ELR (cell line): ENCODE measurements at regions not wholly inside any gene's neighbourhood (a gene's known extent, or its start where the extent isn't known, plus 50 kb on each side); places are given as distances from the start of the nearest gene placed in this dataset.
"Not testable (repeated sequence)": the region's sequence is repeated elsewhere in the genome, so short reads cannot be mapped to it uniquely, and the experiment has no call there.

Source experiments
- DNase-seq: peaks from one replicate; pipeline ENCODE4 v3.0.0-alpha.2; 2015; ENCODE audit warnings: low read depth

DNA sequence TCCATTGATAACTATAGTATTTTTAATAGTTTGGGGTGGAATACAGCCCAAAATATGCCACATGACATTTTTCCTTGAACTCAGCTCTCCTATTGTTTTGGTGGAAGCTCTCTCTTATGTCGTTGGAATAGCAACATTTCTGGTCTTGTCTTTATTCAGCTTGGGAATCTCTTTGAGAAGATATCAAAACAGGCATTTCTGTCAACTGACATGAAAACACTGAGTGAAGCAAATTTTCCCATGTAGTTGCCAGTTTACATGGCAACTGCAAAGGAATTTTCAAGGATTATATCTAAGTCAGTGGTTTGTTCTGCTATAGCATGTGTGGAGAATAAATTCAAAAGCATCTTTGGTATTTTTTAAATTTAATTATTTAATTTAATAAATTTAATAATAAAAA, 863.5 kb upstream of the CDH8 start:
- DNase-seq = no peak

DNA sequence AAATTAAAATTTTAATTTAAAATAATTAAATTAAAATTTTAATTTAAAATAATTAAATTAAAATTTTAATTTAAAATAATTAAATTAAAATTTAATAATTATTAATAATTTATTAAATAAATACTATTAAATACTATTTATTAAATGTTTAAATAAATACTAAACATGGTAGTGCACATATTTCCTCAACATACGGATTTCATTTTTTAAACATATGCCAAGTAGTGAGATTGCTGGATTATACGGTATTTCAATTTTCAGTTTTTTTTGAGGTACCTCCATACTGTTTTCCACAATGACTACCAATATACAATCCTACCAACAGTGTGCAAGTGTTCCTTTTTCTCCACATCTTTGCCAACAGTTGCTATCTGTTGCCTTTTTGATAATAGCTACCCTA, 852.9 kb upstream of the CDH8 start:
- no peak for DNase-seq

DNA sequence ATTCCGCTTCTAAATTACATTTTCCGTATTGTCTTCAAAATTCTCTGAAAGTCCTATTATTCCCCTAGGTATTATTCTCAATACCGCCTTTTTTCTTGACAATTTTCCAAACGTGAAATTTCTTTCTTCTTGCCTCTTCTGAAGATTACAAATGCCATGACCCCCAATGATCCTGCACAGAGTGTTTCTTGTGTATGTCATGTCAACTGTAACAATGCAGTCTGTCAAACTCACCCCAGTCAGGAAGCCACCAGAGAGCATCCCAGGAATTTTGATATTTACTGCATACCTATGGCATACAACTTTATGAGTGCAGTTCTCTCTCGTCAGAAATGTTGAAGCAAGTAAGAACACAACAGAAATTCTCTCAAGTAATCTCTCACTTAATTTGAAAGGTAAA, 847.3 kb upstream of the CDH8 start:
- DNase-seq = no peak

DNA sequence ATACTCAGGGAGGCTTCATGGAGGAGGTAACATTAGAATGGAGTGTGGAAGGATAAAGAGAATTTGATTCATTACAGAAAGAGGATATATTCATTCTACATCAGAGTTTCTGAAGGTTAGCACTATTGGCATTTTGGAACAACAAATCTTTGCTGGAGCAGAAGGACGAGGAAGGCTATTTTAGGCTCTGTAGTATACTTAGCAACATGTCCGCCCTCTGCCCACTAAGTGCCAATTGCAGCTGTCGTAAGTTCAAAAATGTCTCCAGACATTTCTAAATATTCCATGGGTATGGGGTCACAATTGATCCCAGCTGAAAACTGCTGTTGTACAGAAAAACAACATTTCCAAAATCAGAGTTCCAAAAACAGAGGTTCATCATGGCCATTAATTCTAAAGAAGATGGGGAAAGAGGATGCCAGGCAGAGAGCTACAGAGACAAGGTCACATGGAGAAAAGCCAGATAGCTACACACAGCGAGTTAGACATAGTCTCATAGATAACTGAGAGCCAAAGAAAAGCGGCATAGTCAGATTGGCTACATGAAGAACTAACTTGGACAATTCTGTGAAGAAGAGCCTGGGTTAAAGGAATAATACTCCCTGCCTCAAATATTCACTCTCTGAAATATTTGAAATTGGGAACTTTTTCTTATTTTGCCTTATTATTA, 846.4 kb upstream of the CDH8 start:
- no peak for DNase-seq

DNA sequence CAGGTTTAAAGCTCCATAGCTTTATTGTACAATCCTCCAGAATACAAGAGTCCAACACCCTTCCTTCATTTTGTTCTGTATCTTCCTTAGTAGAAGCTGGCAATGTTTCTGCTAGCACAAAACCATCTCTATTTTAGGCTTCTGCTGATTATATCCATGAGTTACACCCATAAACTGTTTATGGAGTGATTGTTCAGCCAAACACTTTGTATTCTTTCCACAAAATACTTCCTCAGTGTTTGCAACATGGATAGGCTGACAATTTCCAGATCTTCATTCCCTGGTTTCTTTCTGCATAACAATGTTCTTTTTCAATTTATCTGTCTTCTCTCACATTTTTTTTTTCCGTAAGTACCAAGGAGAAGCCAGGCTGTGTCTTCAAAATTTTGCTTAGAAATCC, 839.9 kb upstream of the CDH8 start:
- DNase-seq = no peak

DNA sequence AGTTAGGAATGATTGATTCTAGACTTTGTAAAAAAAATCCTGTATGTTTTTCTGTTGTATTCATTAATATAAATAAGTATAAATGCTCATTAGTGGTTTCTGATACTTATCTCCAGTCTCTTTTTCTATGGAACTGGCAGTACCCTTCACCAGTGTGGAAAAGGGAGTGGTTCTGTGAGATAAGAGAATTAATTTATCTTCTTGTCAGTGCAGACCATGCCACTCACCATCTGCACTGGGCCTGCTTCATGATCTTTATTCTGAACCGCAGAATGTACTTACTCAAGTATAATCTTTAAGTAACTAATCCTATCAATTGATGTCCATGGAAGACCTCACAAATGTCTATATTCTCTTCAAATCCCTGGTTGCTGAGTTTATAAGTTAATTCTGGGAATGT, 836.1 kb upstream of the CDH8 start:
- DNase-seq = no peak

DNA sequence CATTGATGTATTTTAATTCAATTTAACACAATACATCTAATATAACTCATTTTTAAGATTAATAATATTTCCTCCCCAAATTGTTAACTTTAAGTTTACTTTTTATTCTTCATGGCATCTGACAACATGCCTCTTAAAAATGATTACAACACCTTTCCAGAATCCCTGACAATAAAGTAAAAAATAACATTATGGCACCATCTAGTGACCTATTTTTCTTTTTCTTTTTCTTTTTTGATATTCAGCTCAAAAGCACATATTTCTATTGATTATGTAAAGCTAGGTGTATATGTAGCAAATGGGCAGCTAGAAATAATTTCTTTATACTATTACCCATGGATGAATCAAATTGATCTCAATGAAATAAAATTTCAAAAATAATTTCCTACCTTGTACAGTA, 834.3 kb upstream of the CDH8 start:
- DNase-seq = no peak

DNA sequence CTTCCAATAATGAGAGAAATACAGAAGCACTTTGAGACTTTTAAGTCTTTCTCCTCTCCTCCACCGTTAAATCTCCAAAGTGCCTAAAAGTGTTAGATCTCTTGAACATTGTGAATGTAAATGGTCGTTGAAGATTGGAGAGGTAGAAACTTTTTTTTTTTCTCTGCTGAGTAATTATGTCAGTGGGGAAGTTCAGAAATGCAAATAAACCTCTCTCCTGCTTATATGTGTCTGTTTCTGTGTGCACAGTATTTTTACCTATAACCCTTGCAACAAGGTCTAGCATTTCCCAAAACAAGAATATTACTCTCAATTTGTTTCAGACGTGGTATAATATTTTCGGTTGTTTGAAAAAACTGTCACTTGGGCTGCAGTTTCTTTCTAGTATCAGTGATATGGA, 833.6 kb upstream of the CDH8 start:
- no peak for DNase-seq

DNA sequence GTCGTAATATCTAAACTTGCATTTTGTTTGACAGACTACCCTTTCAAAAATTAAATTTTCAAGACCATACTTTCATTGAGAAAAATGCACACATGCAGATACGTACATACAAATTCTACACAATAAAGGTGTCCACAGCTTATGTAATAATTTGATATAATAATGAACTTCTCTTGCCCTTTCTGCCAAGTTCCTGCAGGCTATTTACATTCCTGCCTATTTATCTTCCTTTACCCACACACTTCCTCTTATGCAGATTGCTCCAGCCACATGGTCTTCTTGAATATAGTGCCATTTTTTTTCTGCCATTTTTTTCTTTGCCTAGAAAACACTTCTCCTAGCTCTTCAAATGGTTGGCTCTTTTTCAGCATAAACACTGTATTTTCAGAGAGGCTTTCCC, 826.9 kb upstream of the CDH8 start:
- DNase-seq = no peak

DNA sequence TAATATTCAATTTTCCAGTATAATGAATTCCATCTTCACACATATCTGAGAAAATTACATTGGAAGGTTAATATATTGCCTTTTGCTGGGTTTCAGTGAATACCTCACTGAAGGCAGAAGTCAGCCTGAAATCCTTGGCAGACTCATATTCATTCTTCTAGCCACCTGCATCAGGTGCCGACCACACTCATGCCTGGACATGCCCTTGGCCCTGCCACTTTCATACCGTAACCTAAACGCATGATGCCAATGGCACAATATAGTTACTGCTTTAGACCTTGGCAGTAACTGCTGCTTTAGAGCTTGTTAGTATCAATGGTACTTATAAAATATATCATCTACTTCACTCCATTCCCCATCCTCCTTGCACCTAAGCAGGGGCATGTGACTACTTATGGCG, 817.6 kb upstream of the CDH8 start:
- no peak for DNase-seq

DNA sequence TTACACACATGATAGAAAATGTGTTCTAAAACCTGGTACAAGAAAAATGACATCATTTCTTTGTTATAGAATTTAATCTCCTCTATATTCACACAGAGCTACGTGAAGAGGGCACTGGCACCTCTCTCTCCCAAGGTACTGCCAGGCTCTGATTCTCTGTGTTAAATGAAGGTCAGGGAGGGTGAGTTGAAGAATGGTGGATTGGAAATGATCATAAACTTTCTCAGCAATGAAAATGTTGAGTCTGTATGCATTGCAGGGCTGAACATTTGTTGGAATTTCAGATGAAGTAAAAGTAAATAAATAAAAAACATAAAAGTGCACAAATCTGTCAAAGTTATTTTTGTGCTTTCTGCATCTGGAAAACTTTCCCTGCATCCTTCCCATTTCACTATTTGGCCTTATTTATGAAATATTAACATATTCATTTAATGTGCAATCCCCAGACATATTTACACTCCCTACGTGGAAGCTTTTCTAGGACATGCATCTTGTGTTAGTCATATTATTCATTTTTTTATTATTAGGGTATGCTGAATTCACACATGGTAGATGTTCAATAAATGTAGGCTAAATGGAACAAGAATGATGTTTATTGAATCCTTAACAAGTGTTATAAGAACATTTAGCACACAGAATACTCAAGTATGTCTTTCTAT, 810.3 kb upstream of the CDH8 start:
- DNase-seq = no peak

DNA sequence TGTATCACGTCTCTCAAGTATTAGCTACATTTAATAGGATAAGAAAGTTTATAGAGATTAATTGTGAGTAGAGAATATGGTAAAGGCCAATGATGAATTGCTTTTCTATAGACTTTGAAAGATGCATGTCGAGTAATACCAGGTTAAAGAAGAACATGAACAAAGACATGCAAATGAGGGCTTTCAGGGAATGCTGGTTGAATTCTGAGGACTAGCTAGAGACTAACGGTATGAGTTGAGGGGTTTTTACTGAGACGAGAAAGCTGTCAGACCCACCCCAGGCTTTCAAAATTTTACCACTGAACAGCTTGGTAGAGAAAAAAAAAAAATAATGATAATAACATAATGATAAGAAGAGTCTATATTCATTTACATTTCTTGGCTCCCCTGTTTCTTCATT, 796.0 kb upstream of the CDH8 start:
- no peak for DNase-seq

DNA sequence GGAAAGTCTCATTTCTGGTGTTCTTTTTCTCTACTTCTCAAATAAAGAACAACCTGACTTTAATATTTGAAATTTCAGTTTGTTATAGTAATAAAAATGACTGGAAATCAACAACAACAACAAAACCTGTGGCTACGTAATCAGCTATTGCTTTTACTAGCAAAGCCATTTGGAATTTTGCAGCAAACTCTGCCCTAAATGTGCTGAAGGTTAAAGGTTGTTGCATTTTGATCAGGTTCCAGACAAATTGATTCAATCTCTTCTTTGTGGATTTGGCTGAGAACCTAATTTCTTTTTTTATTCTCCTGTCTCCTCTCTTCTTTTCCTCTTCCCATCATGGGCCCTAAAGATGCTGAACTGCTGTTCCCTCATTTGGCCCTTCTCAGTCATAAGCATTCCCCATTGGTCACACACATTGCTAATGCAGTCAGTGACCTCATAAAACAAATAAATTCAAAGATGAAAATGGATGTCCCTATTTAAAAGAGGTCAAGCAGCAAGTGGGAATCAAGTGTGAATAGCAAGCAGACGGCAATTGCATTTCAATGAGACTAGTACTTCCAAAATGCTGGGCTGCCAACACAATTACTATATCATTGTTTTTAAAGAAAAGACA, 795.1 kb upstream of the CDH8 start:
- no peak for DNase-seq

DNA sequence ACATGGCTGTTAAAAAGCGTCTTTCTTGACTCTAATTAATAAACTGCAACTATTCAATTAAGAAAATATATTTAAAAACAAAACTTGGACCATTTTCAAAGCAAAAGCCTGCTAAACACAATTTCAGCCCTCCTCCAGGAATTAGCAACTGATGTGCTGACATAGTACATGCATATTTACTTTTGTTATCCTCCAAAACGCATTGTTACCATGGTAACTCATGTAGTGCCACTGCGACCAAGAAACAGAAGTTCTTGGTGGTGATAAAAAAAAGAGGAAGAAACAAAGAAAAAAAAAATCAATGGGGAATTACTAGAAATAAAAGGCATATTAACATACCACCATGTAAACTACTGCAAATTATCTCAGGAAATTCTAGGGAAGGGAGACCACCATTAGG, 793.4 kb upstream of the CDH8 start:
- no peak for DNase-seq

DNA sequence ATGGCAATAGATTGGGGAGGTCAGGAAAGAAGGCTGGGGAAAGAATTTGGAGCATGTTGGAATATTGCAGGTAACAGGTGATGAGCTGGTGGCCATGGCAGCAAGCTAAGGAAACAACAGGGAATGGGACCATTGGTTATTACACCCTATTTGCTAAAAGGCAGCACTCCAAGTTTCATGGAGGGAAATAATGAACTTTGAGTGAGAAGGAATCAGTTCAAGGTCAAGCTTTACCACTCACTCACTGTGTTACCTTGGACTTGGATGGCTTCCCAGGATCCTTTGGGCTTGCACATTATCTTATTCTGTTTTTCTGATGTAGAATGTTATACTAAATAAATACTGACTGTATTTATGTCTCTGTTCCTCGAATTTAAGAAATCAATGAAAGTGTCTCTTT, 792.8 kb upstream of the CDH8 start:
- DNase-seq = no peak

DNA sequence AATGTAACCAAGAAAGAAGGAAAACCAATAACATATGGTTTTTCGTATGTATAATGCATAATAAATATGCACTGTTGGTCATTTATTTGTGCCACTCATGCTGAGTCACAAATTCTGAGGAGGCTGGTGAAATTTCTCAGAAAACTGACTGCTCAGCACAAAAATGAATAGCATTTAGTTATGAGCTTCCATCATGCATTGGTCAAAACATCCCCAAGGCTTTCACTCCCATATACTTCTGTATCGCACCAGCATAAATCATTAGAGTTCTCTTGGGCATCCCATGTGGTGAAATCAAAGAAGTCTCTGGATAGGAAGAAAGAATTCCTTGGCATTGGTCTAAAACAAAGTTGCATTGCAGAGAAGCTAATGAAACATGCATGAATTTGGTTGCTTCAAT, 785.6 kb upstream of the CDH8 start:
- DNase-seq = no peak

DNA sequence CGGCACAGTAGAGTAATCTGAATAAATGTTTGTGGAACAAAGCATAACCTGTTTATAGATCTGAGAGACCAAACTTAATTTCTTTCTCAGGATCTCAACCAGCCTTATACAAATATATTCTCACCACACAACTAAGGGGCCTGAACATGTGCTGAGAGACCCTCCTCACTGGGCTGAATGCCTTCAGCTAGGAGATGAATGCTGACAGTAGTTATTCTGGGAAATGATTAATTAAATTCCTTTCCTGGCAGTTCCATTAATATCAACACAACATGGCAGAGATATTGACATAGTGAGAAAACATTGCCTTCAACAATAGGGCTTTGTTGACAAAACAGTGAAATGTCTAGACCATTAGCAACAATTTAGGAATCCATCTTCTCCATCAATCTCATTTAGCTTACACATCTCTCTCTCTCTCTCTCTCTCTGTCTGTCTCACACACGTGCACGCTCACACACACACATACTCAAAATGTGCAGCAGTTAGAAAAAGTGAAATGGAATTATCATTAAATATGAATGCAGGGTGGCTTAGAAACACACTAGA, 780.8 kb upstream of the CDH8 start:
- no peak for DNase-seq

DNA sequence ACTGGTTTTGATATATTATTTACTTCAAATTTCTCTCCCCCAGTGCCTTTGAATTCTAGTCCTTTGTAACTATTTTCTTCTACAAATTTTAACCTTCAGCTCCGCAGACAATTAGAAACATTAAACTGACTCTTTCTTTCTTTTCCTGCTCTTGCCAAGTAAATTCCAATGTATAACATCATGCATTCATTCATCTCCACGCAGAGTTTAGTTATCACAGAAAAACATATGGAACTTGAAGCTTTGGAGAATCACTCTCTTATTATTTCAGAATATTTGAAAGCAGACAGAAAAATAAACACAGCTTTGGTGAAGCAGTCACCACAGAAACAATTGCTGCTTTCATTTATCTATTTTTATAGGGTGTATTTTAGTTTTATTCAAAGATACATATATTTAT, 778.7 kb upstream of the CDH8 start:
- DNase-seq = no peak

DNA sequence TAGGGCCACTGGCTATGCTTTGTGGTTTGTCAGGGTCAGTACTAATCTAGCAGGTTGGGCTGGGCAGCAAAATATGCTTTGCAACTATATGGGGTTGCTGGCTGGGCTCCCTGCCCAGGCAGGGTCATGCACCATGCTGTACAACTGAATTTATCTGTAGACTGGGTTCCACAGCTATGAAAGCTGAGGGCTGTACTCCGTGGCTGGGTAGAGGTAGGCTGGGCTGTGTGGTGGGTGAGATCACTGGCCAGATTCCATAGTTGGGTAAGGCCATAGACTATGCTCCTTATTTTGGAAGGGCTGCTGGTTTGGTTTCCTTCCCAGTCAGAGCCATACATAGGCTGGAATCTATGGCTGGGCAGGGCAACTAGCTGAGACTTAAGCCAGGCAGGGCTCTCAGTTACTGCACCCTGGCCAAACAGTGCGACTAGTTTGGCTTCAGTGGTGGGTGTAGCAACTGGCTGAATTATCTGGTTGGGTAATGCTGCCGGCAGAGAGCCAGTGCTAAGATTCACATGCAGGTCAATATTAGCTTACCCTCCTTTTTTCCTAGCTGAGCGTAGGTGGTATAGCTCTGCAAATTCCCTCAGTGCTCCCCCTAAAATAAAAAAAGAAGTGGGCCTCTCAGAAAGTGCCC, 769.1 kb upstream of the CDH8 start:
- no peak for DNase-seq

DNA sequence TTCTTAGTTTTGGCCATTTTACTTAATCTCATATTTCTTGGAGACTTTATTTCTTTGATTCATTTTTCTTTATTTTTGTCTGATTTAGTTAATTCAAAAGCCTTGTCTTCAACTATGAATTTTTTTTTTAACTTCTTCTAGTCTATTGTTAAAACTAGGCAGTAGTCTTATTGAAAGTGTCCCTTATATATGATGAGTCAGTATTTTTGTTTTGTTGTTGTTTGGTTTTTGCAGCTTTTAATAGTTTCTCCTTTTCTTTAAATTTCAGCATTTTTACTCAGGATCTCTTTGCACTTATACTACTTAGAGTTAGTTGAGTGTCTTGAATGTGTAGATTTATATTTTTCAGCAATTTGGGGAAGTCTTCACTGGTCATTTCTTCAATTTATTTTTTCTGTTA, 758.5 kb upstream of the CDH8 start:
- DNase-seq = no peak

DNA sequence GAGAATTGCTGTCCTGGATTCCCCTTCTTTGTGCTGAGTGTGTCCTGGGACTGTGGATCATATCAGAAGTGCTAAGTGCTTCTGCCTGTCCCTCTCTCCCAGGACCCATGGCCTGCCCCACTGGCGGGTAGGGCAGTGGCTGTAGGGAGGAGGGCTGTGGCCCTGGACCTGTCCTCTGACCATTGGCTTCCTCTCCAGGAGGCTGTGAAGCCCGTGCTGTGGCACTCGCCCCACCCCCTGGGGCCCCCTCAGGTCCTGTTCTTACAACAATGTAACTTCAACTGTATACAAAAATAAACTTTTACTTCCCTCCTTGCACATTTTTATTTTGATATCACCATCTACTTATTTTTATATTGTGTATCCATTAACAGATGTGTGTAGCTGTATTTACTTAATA, 743.8 kb upstream of the CDH8 start:
- not testable (repeated sequence) for DNase-seq

DNA sequence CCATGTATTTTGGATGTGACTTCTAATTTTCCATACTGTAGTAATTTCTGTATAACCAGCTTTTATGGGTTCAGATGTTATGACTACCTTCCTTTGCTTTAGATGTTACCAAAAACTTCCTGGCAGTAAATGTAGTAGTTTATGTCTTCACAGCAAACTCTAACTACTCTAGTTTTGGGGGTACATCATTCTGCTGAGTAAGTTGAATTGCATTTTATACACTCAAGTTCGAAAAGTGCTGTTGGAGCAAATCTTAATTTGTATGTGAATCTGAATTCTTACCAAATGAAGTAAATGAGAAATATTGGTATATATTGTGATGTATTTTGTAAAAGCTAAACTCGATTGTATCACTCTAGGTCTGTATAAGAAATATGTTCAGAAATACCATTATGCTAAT, 728.3 kb upstream of the CDH8 start:
- DNase-seq = no peak

DNA sequence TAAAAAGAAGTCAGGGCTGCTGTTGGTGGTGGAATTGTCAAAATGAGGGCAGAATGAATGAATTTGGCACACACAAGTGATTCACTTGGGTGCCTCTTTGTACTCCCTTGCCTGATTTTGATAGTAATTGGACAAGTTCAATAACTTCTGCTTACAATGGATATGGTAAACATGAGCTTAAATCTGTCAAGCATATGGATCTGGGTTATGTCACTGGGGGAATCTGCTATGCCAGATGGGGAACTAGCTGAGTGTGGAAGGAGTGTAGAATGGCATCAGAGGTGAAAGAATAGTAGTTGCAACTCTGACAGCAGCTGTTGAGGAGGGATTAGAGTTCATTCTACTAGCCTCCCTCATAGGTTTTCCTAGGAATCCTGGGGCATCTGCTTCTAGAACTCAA, 724.2 kb upstream of the CDH8 start:
- no peak for DNase-seq
